RKO (cell line): ENCODE measurements at regions not wholly inside any gene's neighbourhood (a gene's known extent, or its start where the extent isn't known, plus 50 kb on each side); places are given as distances from the start of the nearest gene placed in this dataset.
"Not testable (repeated sequence)": the region's sequence is repeated elsewhere in the genome, so short reads cannot be mapped to it uniquely, and the experiment has no call there.

Experiments
- DNase-seq: peaks from one replicate; pipeline ENCODE4 v3.0.0-alpha.2; 2016; ENCODE audit warnings: low spot score

GRCh38 chr20:30295967-30296366, 961.5 kb upstream of the DEFB115 start:
- not testable (repeated sequence) for DNase-seq

GRCh38 chr20:30297878-30298595, 959.4 kb upstream of the DEFB115 start:
- DNase-seq = not testable (repeated sequence)

GRCh38 chr20:30300220-30300642, 957.2 kb upstream of the DEFB115 start:
- DNase-seq = not testable (repeated sequence)

- not testable (repeated sequence) for DNase-seq
Measured at GRCh38 chr20:30302786-30303185, 954.7 kb upstream of the DEFB115 start.

- DNase-seq = not testable (repeated sequence)
Measured at GRCh38 chr20:30309938-30310337, 947.5 kb upstream of the DEFB115 start.

GRCh38 chr20:30310385-30310784, 947.1 kb upstream of the DEFB115 start:
- not testable (repeated sequence) for DNase-seq

- DNase-seq = not testable (repeated sequence)
Measured at GRCh38 chr20:30312220-30312619, 945.2 kb upstream of the DEFB115 start.

- DNase-seq = not testable (repeated sequence)
Measured at GRCh38 chr20:30313660-30314059, 943.8 kb upstream of the DEFB115 start.

- not testable (repeated sequence) for DNase-seq
Measured at GRCh38 chr20:30316063-30316462, 941.4 kb upstream of the DEFB115 start.

GRCh38 chr20:30316532-30317299, 940.7 kb upstream of the DEFB115 start:
- not testable (repeated sequence) for DNase-seq

- not testable (repeated sequence) for DNase-seq
Measured at GRCh38 chr20:30333744-30334143, 923.7 kb upstream of the DEFB115 start.

GRCh38 chr20:30337556-30337955, 919.9 kb upstream of the DEFB115 start:
- DNase-seq = not testable (repeated sequence)

GRCh38 chr20:30348932-30349331, 908.5 kb upstream of the DEFB115 start:
- DNase-seq = peak; percentile 23

GRCh38 chr20:30356854-30357467, 900.5 kb upstream of the DEFB115 start:
- DNase-seq = peak; percentile 16

- not testable (repeated sequence) for DNase-seq
Measured at GRCh38 chr20:30361756-30362155, 895.7 kb upstream of the DEFB115 start.

- DNase-seq = not testable (repeated sequence)
Measured at GRCh38 chr20:30376430-30376766, 881.1 kb upstream of the DEFB115 start.

- DNase-seq = peak; percentile 92
Measured at GRCh38 chr20:30376767-30377658, 880.5 kb upstream of the DEFB115 start.

- DNase-seq = not testable (repeated sequence)
Measured at GRCh38 chr20:30378317-30378716, 879.1 kb upstream of the DEFB115 start.

GRCh38 chr20:30378721-30379120, 878.7 kb upstream of the DEFB115 start:
- not testable (repeated sequence) for DNase-seq

- not testable (repeated sequence) for DNase-seq
Measured at GRCh38 chr20:30384841-30385240, 872.6 kb upstream of the DEFB115 start.

- DNase-seq = not testable (repeated sequence)
Measured at GRCh38 chr20:30386099-30386498, 871.4 kb upstream of the DEFB115 start.

- DNase-seq = not testable (repeated sequence)
Measured at GRCh38 chr20:30387823-30388222, 869.6 kb upstream of the DEFB115 start.
